WTC11 (cell line): ENCODE measurements at regions not wholly inside any gene's neighbourhood (a gene's known extent, or its start where the extent isn't known, plus 50 kb on each side); places are given as distances from the start of the nearest gene placed in this dataset.
A peak's percentile ranks its signal among the peaks of the same experiment; 100 is the strongest.

Source experiments
- ATAC-seq: fragments of 200-7000 bp; cut with Tn5 transposase; 2 replicates; pipeline ENCODE4 v1.10.0; 2021; ENCODE audit warnings: mild to moderate bottlenecking, moderate library complexity
- CTCF ChIA-PET: fragments of 300-600 bp; sonication (Branson Sonifier 250); formaldehyde crosslinking; loops from one replicate; lab custom pipeline; 2021; ENCODE audit warnings: antibody characterized with exemption; lab: Charles Lee
- POLR2A ChIA-PET: fragments of 350-600 bp; sonication (Branson Sonifier 250); formaldehyde crosslinking; loops from one replicate; lab custom pipeline; 2021; ENCODE audit warnings: antibody characterized with exemption; lab: Charles Lee
- DNase-seq: peaks from one replicate; pipeline ENCODE4 v3.0.0; 2021; ENCODE audit warnings: low spot score
- H3K27ac Mint-ChIP-seq: 2 replicates; pipeline ENCODE4 v1.8.0; 2021; ENCODE audit warnings: mixed read lengths
- H3K27me3 Mint-ChIP-seq: 2 replicates; pipeline ENCODE4 v1.8.0; 2021; ENCODE audit warnings: low read depth, mild to moderate bottlenecking, moderate library complexity, mixed read lengths
- H3K36me3 Mint-ChIP-seq: 2 replicates; pipeline ENCODE4 v1.8.0; 2021; ENCODE audit warnings: mixed read lengths
- H3K4me1 Mint-ChIP-seq: 2 replicates; pipeline ENCODE4 v1.8.0; 2022; ENCODE audit warnings: mixed read lengths
- H3K4me3 Mint-ChIP-seq: 2 replicates; pipeline ENCODE4 v1.8.0; 2021; ENCODE audit warnings: mild to moderate bottlenecking, moderate library complexity, mixed read lengths
- H3K9me3 Mint-ChIP-seq: 2 replicates; pipeline ENCODE4 v1.8.0; 2021; ENCODE audit warnings: mixed read lengths
- ETV6 ChIP-seq: sonication (generic); formaldehyde crosslinking; IDR thresholded peaks from 2 replicates; pipeline ENCODE4 v1.8.1; 2022; ENCODE audit warnings: mild to moderate bottlenecking, missing genetic modification reagents
- OVOL2 ChIP-seq: fragments of 250-450 bp; sonication (Bioruptor Pico); IDR thresholded peaks from 2 replicates; pipeline ENCODE4 v1.9.0; 2021; ENCODE audit warnings: mild to moderate bottlenecking, borderline replicate concordance
- TEAD1 ChIP-seq: sonication (generic); formaldehyde crosslinking; IDR thresholded peaks from 2 replicates; pipeline ENCODE4 v1.8.0; 2022; ENCODE audit warnings: mild to moderate bottlenecking, missing genetic modification reagents
- TP53 ChIP-seq: sonication (generic); formaldehyde crosslinking; IDR thresholded peaks from 2 replicates; pipeline ENCODE4 v1.8.1; 2023; ENCODE audit warnings: mild to moderate bottlenecking, missing genetic modification reagents
- ZNF121 ChIP-seq: sonication (generic); formaldehyde crosslinking; IDR thresholded peaks from 2 replicates; pipeline ENCODE4 v1.8.0; 2023; ENCODE audit warnings: missing genetic modification reagents
- ZNF138 ChIP-seq: sonication (generic); formaldehyde crosslinking; conservative IDR thresholded peaks from 2 replicates; pipeline ENCODE4 v1.8.1; 2022; ENCODE audit warnings: mild to moderate bottlenecking, moderate library complexity, missing genetic modification reagents
- ZNF416 ChIP-seq: fragments of 250-450 bp; sonication (Bioruptor Pico); IDR thresholded peaks from 2 replicates; pipeline ENCODE4 v1.9.0; 2021; ENCODE audit warnings: mild to moderate bottlenecking, inconsistent platforms
- TF ChIP-seq, protein P1 (sequence below): fragments of 250-450 bp; sonication (Bioruptor Pico); IDR thresholded peaks from 2 replicates; pipeline ENCODE4 v1.8.0; 2021; ENCODE audit warnings: mild to moderate bottlenecking
- TF ChIP-seq, protein P2 (sequence below): sonication (generic); formaldehyde crosslinking; IDR thresholded peaks from 2 replicates; pipeline ENCODE4 v1.8.0; 2022; ENCODE audit warnings: mild to moderate bottlenecking, missing genetic modification reagents
- TF ChIP-seq, protein P3 (sequence below): sonication (generic); formaldehyde crosslinking; IDR thresholded peaks from 2 replicates; pipeline ENCODE4 v1.8.1; 2023; ENCODE audit warnings: mild to moderate bottlenecking, moderate library complexity, missing genetic modification reagents
- TF ChIP-seq, protein P4 (sequence below): fragments of 250-450 bp; sonication (Bioruptor Pico); IDR thresholded peaks from 2 replicates; pipeline ENCODE4 v1.9.0; 2021; ENCODE audit warnings: mild to moderate bottlenecking, borderline replicate concordance

DNA sequence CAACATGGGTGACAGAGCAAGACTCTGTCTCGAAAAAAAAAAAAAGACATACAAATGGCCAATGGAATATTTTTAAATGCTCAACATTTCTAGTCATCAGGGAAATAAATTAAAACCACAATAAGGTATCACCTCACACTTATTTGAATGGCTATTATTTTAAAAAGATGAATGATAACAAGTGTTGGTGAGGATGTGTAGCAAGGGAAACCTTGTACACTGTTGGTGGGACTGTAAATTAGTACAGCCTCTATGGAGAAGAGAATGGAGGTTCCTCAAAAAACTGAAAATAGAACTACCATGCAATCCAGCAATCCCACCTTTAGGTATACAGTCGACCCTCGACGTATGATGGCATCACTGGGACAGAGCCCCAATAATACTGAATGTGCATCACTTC, 65.4 kb upstream of the DIP2C start:
- peaks cover 22% of the 10 kb centered on the region for H3K9me3 Mint-ChIP-seq
- peaks cover 2% of the 10 kb centered on the region; the same call in 1 of the 2 replicates for H3K36me3 Mint-ChIP-seq
- TF ChIP-seq ZNF416 (CRISPR knock-in tag) (no peak), TEAD1 (CRISPR knock-in tag) (no peak), OVOL2 (CRISPR knock-in tag) (no peak)
- TF ChIP-seq, all 79 proteins: peak for 0
- ChIA-PET POLR2A (no interaction called here), CTCF (no interaction called here)
- Mint-ChIP-seq H3K27me3 (peaks cover 7% of the 10 kb centered on the region), H3K4me3 (no peak overlapping the region), H3K27ac (no peak overlapping the region), H3K4me1 (no peaks in the 10 kb centered on the region)
- no peak for DNase-seq
- no peak for ATAC-seq

DNA sequence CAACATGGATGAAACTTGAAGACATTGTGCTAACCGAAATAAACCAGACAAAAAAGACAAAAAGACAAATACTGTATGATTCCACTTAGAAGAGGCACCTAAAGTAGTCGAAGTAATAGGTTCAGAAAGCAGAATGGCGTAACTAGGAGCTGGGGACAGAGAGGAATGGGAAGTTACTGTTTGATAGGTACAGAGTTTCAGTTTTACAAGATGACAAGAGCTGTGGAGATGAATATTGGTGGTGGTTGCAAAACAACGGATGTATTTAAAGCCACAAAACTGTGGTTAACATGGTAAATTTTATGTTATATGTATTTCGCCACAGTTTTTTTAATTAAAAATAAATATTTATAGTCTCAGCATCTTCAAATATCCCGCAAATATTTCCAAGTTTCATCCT, 64.1 kb upstream of the DIP2C start:
- DNase-seq (no peak), ATAC-seq (no peak)
- ChIA-PET CTCF (no interaction called here), POLR2A (no interaction called here)
- Mint-ChIP-seq H3K4me3 (no peak overlapping the region), H3K9me3 (peaks cover 22% of the 10 kb centered on the region), H3K36me3 (peaks cover 2% of the 10 kb centered on the region; the same call in 1 of the 2 replicates), H3K4me1 (no peaks in the 10 kb centered on the region), H3K27me3 (peaks cover 7% of the 10 kb centered on the region), H3K27ac (no peak overlapping the region)
- TF ChIP-seq, protein P1, sequence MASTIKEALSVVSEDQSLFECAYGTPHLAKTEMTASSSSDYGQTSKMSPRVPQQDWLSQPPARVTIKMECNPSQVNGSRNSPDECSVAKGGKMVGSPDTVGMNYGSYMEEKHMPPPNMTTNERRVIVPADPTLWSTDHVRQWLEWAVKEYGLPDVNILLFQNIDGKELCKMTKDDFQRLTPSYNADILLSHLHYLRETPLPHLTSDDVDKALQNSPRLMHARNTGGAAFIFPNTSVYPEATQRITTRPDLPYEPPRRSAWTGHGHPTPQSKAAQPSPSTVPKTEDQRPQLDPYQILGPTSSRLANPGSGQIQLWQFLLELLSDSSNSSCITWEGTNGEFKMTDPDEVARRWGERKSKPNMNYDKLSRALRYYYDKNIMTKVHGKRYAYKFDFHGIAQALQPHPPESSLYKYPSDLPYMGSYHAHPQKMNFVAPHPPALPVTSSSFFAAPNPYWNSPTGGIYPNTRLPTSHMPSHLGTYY (CRISPR knock-in tag) = no peak
- TF ChIP-seq ZNF138 = no peak
- no peak for TF ChIP-seq ETV6
- no peak for TF ChIP-seq OVOL2 (CRISPR knock-in tag)
- TF ChIP-seq TP53 (CRISPR knock-in tag) = no peak
- TF ChIP-seq, protein P2, sequence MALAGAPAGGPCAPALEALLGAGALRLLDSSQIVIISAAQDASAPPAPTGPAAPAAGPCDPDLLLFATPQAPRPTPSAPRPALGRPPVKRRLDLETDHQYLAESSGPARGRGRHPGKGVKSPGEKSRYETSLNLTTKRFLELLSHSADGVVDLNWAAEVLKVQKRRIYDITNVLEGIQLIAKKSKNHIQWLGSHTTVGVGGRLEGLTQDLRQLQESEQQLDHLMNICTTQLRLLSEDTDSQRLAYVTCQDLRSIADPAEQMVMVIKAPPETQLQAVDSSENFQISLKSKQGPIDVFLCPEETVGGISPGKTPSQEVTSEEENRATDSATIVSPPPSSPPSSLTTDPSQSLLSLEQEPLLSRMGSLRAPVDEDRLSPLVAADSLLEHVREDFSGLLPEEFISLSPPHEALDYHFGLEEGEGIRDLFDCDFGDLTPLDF (CRISPR knock-in tag) = no peak
- TF ChIP-seq, protein P3, sequence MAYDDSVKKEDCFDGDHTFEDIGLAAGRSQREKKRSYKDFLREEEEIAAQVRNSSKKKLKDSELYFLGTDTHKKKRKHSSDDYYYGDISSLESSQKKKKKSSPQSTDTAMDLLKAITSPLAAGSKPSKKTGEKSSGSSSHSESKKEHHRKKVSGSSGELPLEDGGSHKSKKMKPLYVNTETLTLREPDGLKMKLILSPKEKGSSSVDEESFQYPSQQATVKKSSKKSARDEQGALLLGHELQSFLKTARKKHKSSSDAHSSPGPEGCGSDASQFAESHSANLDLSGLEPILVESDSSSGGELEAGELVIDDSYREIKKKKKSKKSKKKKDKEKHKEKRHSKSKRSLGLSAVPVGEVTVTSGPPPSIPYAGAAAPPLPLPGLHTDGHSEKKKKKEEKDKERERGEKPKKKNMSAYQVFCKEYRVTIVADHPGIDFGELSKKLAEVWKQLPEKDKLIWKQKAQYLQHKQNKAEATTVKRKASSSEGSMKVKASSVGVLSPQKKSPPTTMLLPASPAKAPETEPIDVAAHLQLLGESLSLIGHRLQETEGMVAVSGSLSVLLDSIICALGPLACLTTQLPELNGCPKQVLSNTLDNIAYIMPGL (CRISPR knock-in tag) = no peak

DNA sequence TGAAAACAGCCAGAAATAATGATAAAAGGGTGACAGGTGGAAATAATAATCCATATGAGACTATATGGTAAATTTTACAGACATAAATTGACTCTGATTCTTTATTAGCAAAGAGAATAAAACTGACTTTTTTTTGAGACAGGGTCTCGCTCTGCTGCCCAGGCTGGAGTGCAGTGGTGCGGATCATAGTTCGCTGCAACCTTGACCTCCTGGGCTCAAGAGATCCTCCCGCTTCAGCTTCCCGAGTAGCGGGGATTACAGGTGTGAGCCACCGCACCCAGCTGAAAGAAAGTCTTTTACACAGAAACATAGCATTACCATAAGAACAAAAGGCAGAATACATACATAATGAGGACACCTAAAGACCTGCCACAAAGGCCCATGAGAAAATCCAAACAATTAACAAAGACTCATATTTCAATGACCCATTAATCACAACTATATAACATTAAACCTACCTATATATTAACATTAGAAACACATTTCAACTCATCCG, 51.5 kb upstream of the DIP2C start:
- Mint-ChIP-seq H3K27me3 (peaks cover 3% of the 10 kb centered on the region), H3K27ac (peak overlapping the region; percentile 54; the same call in 1 of the 2 replicates), H3K36me3 (peaks cover 11% of the 10 kb centered on the region), H3K4me1 (peaks cover 12% of the 10 kb centered on the region), H3K4me3 (no peak overlapping the region), H3K9me3 (peaks cover 20% of the 10 kb centered on the region)
- POLR2A ChIA-PET = no interaction called here
- DNase-seq (no peak), ATAC-seq (peak; percentile 55; the same call in 1 of the 2 replicates)
- peak; percentile 91 for TF ChIP-seq ZNF121
- TF ChIP-seq, protein P4, sequence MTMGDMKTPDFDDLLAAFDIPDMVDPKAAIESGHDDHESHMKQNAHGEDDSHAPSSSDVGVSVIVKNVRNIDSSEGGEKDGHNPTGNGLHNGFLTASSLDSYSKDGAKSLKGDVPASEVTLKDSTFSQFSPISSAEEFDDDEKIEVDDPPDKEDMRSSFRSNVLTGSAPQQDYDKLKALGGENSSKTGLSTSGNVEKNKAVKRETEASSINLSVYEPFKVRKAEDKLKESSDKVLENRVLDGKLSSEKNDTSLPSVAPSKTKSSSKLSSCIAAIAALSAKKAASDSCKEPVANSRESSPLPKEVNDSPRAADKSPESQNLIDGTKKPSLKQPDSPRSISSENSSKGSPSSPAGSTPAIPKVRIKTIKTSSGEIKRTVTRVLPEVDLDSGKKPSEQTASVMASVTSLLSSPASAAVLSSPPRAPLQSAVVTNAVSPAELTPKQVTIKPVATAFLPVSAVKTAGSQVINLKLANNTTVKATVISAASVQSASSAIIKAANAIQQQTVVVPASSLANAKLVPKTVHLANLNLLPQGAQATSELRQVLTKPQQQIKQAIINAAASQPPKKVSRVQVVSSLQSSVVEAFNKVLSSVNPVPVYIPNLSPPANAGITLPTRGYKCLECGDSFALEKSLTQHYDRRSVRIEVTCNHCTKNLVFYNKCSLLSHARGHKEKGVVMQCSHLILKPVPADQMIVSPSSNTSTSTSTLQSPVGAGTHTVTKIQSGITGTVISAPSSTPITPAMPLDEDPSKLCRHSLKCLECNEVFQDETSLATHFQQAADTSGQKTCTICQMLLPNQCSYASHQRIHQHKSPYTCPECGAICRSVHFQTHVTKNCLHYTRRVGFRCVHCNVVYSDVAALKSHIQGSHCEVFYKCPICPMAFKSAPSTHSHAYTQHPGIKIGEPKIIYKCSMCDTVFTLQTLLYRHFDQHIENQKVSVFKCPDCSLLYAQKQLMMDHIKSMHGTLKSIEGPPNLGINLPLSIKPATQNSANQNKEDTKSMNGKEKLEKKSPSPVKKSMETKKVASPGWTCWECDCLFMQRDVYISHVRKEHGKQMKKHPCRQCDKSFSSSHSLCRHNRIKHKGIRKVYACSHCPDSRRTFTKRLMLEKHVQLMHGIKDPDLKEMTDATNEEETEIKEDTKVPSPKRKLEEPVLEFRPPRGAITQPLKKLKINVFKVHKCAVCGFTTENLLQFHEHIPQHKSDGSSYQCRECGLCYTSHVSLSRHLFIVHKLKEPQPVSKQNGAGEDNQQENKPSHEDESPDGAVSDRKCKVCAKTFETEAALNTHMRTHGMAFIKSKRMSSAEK = no peak
- CTCF ChIA-PET = interaction anchor here (0.7 to 0.9 kb wide), 2 partner anchors 10 to 30 kb away, joined by 3 to 4 read pairs; no protein-coding TSS in a partner anchor
